Stimulated activated effector memory CD8-positive, alpha-beta T cell treated with anti-CD3 and anti-CD28 coated beads, Interleukin-12 subunit alpha, Interleukin-12 subunit beta, amount 100 ng/mL, for 72 hours (primary cell): ENCODE measurements at regions not wholly inside any gene's neighbourhood (a gene's known extent, or its start where the extent isn't known, plus 50 kb on each side); places are given as distances from the start of the nearest gene placed in this dataset.
"Not testable (repeated sequence)": the region's sequence is repeated elsewhere in the genome, so short reads cannot be mapped to it uniquely, and the experiment has no call there.

Experiments
- ATAC-seq: fragments of 150-1000 bp; cut with Tn5 transposase; 2 replicates; pipeline ENCODE4 v1.10.0; 2021
- DNase-seq, 2 donors: peaks; one replicate each; pipeline ENCODE4 v3.0.0; 2021 to 2022; ENCODE audit warnings: low spot score in 2 of 2
- H3K27ac Mint-ChIP-seq: one replicate; pipeline ENCODE4 v1.8.0; 2022; ENCODE audit warnings: mild to moderate bottlenecking, mixed read lengths
- H3K36me3 Mint-ChIP-seq: one replicate; pipeline ENCODE4 v1.8.0; 2022; ENCODE audit warnings: mild to moderate bottlenecking, mixed read lengths
- H3K4me1 Mint-ChIP-seq: one replicate; pipeline ENCODE4 v1.8.0; 2022; ENCODE audit warnings: mixed read lengths
- H3K4me3 Mint-ChIP-seq: one replicate; pipeline ENCODE4 v1.8.0; 2022; ENCODE audit warnings: mild to moderate bottlenecking, mixed read lengths
- H3K9me3 Mint-ChIP-seq: one replicate; pipeline ENCODE4 v1.8.0; 2022; ENCODE audit warnings: mixed read lengths

DNA sequence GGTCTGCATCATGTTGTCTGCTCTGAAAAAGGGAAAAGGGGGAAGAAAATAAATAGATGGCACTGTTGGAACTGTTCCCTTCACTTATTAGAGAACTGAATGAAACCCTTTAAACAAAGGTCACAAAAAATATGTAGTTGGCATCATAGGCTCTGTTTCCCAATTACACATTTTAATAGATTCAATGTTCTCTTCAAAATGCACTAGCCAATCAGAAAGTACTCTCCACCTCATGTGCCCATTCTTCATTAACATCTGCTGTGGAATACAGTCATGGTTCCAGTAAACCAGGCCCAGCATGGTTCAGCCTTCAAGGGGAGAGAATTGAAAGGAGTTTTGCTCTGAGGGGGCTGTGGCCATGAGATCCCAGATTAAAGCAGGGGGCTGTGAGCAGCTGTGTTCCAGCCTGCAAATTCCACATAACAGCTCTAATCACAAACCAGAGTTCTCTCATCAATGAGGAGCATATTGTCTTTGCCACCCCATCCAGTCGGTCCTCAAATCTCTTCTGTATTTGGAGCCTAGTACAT, 165.9 kb upstream of the CREB1 start:
- Mint-ChIP-seq H3K9me3 (no peaks in the 10 kb centered on the region), H3K36me3 (no peaks in the 10 kb centered on the region), H3K4me3 (no peak overlapping the region), H3K4me1 (no peaks in the 10 kb centered on the region), H3K27ac (no peak overlapping the region)
- no peak for DNase-seq
- no peak for ATAC-seq

- H3K9me3 Mint-ChIP-seq: peaks cover 9% of the 10 kb centered on the region
- H3K4me1 Mint-ChIP-seq: no peaks in the 10 kb centered on the region
- DNase-seq (no peak), ATAC-seq (peak; percentile 28)
- no peaks in the 10 kb centered on the region for H3K36me3 Mint-ChIP-seq
- no peak overlapping the region for H3K27ac Mint-ChIP-seq
- H3K4me3 Mint-ChIP-seq: no peak overlapping the region
Measured at GRCh38 chr2:207370646-207371045, 159.1 kb upstream of the CREB1 start.

DNA sequence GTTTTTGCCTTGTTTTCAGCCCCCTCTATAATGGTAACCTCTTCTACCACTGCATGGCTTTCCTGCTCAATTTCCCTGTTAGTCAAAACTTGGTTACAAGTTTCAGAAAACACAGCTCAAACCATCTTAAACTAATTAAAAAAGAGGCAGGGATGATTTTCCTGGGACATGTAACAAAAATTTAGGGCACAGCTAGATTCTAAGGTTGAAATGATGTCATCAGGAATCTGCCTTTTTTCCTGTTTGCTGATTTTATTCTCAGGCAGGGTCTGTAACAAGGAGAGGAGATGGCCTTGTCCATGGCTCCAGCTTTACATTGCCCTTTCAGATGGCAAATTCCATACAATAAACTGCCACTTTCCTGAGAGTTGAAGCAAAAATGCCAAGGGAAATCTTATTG, 157.9 kb upstream of the CREB1 start:
- Mint-ChIP-seq H3K4me3 (no peak overlapping the region), H3K4me1 (no peaks in the 10 kb centered on the region), H3K36me3 (no peaks in the 10 kb centered on the region), H3K9me3 (peaks cover 12% of the 10 kb centered on the region), H3K27ac (no peak overlapping the region)
- ATAC-seq (no peak), DNase-seq (no peak)

DNA sequence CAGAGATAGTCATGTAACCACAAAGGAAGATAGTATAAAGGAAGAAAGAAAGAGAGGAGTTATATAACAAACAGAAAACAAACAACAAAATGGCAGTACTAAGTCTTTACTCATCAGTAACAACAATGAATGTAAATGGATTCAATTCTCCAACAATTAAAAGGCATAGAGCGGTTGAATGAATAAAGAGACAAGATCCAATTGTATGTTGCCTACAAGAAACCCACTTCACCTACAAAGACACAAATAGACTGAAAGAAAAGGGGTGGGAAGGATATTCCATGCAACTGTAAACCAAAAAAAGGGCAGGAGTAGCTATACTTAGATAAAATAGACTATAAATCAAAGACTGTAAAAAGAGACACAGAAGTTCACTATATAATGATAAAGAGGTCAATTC, 157.3 kb upstream of the CREB1 start:
- H3K36me3 Mint-ChIP-seq: no peaks in the 10 kb centered on the region
- no peak overlapping the region for H3K27ac Mint-ChIP-seq
- H3K4me3 Mint-ChIP-seq: no peak overlapping the region
- no peak for DNase-seq
- ATAC-seq: no peak
- no peaks in the 10 kb centered on the region for H3K4me1 Mint-ChIP-seq
- peaks cover 12% of the 10 kb centered on the region for H3K9me3 Mint-ChIP-seq

GRCh38 chr2:207375207-207375875, 154.4 kb upstream of the CREB1 start:
- peaks cover 25% of the 10 kb centered on the region for H3K9me3 Mint-ChIP-seq
- H3K4me1 Mint-ChIP-seq: no peaks in the 10 kb centered on the region
- no peak overlapping the region for H3K27ac Mint-ChIP-seq
- DNase-seq (no peak), ATAC-seq (no peak)
- H3K4me3 Mint-ChIP-seq: no peak overlapping the region
- no peaks in the 10 kb centered on the region for H3K36me3 Mint-ChIP-seq

DNA sequence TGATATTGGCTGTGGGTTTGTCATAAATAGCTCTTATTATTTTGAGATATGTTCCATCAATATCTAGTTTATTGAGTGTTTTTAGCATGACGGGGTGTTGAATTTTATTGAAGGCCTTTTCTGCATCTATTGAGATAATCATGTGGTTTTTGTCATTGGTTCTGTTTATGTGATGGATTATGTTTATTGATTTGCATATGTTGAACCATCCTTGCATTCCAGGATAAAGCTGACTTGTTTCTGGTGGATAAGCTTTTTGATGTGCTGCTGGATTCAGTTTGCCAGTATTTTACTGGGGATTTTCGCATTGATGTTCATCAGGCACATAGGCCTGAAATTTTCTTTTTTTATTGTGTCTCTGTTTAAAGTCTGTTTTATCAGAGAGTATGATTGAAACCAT, 151.1 kb upstream of the CREB1 start:
- not testable (repeated sequence) for ATAC-seq, H3K4me3 Mint-ChIP-seq

GRCh38 chr2:207385076-207385475, 144.7 kb upstream of the CREB1 start:
- Mint-ChIP-seq H3K9me3 (peaks cover 3% of the 10 kb centered on the region), H3K27ac (no peak overlapping the region), H3K4me3 (no peak overlapping the region), H3K4me1 (no peaks in the 10 kb centered on the region), H3K36me3 (no peaks in the 10 kb centered on the region)
- DNase-seq: no peak
- no peak for ATAC-seq

More for the DNA sequence above, 151.1 kb upstream of the CREB1 start:
- not testable (repeated sequence) for H3K4me1 Mint-ChIP-seq, DNase-seq, H3K36me3 Mint-ChIP-seq, H3K27ac Mint-ChIP-seq
- peaks cover 17% of the 10 kb centered on the region for H3K9me3 Mint-ChIP-seq

DNA sequence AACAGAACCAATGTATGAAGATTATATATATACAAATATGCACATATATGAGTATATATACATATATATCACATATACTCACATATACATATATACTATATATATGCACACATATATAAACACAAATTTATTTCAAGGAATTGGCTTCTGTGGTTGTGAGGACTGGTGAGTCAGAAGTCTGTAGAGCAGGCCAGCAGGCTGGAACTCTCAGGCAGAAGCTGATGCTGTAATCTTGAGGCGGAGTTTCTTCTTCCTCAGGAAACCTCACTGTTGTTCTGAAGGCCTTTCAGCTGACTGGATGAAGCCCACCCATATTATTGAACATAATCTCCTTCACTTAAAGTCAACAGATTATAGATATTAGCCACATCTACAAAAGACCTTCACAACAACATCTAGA, 143.9 kb upstream of the CREB1 start:
- peaks cover 3% of the 10 kb centered on the region for H3K9me3 Mint-ChIP-seq

GRCh38 chr2:207387001-207387571, 142.7 kb upstream of the CREB1 start:
- DNase-seq (no peak), ATAC-seq (peak; percentile 83)
- no peaks in the 10 kb centered on the region for H3K4me1 Mint-ChIP-seq
- peaks cover 6% of the 10 kb centered on the region for H3K9me3 Mint-ChIP-seq
- H3K36me3 Mint-ChIP-seq: no peaks in the 10 kb centered on the region
- H3K4me3 Mint-ChIP-seq: no peak overlapping the region
- H3K27ac Mint-ChIP-seq: no peak overlapping the region

More for the DNA sequence above, 143.9 kb upstream of the CREB1 start:
- ATAC-seq: peak; percentile 62
- no peak for DNase-seq
- Mint-ChIP-seq H3K4me1 (no peaks in the 10 kb centered on the region), H3K36me3 (no peaks in the 10 kb centered on the region), H3K4me3 (no peak overlapping the region), H3K27ac (no peak overlapping the region)

DNA sequence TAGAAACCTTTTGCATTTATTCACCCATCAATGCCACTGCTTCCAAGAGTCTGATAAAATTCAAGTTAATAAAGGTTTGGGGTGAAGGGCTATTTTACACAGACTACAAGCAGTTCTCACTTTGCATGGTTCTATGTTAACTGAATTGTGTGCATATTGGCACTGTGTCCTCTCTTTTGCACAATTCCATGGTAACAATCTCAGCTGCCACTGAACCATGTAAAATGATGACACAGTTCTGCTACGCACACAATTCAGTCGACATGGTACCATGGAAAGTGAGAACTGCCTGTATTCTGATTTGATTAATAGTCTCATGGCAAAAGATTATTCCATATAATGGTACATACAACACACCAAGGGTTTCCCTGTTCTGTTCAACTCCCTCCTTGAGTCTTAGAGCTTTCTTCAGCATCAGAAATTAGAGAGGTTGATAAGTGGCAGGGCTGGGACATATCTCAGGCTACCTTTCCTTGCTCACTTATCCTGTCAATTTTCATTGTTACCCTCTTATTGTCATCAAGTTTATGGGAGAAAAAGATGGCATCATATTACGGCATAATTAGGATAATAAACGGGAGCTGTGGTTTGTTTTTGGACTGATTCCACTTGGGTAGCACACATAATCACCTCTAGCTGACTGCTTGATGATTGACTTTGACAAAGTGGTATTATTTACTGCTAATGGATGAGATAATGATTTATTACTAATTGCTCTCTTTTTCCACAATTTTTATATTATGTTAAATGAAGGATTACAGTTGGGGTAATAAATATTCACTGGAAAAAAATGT, 139.3 kb upstream of the CREB1 start:
- Mint-ChIP-seq H3K4me3 (no peak overlapping the region), H3K36me3 (no peaks in the 10 kb centered on the region), H3K9me3 (peaks cover 6% of the 10 kb centered on the region), H3K4me1 (peaks cover 19% of the 10 kb centered on the region), H3K27ac (no peak overlapping the region)
- DNase-seq (no peak), ATAC-seq (no peak)

DNA sequence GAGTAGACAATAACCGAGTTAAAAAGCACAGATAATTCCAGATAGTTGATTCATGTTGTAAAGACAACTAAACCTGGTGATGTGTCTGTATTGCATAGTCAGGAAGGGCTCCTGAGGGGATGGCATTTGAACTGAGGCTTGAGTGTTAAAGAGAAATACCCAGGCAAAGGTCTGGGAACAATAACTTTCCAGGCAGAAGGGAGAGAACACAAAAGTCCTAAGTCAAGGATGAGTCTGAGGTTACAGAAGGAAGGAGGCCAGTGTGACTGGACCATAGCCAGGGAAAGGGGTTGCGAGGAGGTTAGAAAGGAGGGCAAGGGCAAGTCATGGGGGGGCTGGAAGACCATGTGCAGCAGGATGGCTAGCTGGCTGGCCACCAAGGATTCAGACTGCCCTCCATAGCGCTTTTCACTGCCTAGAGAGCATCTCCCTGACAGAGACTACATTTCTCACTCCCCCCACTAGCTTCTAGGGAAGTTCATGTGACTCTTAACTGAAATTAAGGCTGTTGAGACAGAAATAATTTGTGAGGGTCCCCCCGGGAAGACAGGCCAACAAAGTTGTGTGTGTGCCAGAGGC, 135.5 kb upstream of the CREB1 start:
- Mint-ChIP-seq H3K9me3 (peaks cover 7% of the 10 kb centered on the region), H3K4me1 (peaks cover 21% of the 10 kb centered on the region), H3K4me3 (no peak overlapping the region), H3K36me3 (no peaks in the 10 kb centered on the region), H3K27ac (peak overlapping the region; percentile 93)
- DNase-seq (no peak), ATAC-seq (peak; percentile 3)

DNA sequence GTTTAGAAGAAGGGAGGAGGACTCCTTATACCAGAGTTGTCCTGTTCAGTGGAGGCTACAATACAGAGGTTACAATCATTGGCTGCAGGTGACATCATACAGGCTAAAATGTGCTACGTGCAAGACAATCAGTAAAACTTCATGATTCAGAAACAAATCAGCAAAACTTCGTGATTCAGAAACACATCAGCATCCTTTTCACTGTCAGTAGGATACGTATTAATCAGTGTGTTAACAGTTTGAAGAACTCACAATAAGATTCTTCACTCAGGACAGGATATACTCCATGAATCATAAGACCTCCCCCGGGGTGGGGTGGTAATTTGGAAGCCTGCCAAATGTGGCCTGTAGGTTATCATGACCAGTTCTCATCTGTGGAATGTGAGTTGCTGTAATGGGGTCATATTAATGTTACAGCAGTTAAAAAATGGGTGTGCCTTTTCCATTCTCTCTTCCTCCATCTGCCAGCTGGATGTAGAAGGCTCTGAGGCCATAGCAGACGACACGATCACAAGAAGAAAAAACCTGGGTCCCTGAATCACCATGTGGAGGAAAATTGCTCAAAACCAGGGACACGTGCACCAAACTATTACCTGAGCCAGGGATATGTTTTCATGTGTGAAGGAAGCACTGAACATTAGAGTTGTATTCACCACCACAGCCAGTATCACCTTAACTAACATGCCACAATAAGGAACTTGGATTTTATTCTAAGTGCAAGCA, 134.8 kb upstream of the CREB1 start:
- H3K27ac Mint-ChIP-seq: peak overlapping the region; percentile 93
- peaks cover 7% of the 10 kb centered on the region for H3K9me3 Mint-ChIP-seq
- peaks cover 21% of the 10 kb centered on the region for H3K4me1 Mint-ChIP-seq
- DNase-seq: peak; percentile 50 to 73
- H3K4me3 Mint-ChIP-seq: no peak overlapping the region
- ATAC-seq: peak; percentile 99
- H3K36me3 Mint-ChIP-seq: no peaks in the 10 kb centered on the region

DNA sequence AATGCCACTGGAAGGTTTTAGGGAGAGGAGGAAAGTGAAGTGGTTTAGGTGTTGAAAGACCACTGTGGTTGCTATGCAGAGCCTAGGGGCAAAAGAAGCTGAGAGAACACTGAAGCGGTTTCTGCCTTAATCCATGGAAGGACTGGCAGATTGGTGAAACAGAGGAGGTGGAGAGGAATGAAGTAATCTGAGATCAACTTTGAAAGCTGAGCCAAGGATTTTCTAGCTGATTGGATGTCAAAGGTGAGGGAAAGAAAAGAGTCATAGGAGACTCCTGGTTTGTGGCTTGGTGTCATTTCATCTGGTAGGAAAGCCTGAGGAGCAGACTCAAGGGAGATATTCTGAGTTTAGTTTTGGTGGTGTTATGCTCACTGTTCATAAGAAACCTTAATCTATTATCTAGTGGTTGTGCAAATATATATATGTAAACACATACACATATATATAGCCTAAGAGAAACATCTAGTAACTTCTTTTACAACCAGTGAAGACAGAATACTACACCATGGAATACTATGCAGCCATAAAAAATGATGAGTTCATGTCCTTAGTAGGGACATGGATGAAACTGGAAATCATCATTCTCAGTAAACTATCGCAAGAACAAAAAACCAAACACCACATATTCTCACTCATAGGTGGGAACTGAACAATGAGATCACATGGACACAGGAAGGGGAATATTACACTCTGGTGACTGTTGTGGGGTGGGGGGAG, 134.1 kb upstream of the CREB1 start:
- DNase-seq (no peak), ATAC-seq (no peak)
- Mint-ChIP-seq H3K4me1 (peaks cover 21% of the 10 kb centered on the region), H3K36me3 (no peaks in the 10 kb centered on the region), H3K4me3 (no peak overlapping the region), H3K9me3 (peaks cover 7% of the 10 kb centered on the region), H3K27ac (peak overlapping the region; percentile 93)

DNA sequence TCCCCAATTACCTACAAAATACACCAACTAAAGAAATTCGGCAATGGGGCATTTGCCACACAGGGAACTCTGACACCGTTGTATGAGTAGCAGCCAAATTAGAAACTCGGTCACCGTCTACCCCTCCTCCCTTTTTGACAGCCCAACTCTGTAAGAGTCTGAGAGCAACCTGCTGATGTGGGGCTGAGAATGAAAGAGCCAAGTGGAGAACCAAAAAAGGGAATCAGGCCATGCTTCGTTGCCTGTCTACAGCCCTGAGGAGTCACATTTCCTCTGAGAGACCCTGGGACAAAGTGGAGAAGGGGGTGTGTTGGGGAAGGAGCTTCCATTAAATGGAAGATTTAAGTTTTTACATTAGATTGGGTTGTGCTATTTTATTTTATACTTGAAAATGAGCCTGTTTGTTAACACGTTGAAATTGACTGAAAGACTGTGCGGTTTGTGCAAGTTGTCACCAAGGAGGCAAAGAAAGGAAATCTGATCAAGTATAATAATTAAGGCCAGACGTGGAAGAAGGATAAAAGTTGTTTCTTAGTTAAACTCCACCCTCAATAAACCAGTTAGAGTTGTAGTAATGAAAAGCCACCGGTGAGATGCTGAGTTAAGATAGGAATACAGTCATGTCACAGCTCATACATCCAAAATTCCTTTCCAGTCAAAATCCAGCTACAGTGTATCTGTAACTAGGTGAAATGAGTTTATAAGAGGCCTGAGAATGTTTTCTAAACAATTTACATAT, 131.7 kb upstream of the CREB1 start:
- Mint-ChIP-seq H3K36me3 (no peaks in the 10 kb centered on the region), H3K9me3 (peaks cover 5% of the 10 kb centered on the region), H3K4me1 (peaks cover 21% of the 10 kb centered on the region), H3K4me3 (no peak overlapping the region), H3K27ac (no peak overlapping the region)
- no peak for DNase-seq
- ATAC-seq: no peak
